Astrocyte (in vitro differentiated cells and primary cell): ENCODE measurements at regions not wholly inside any gene's neighbourhood (a gene's known extent, or its start where the extent isn't known, plus 50 kb on each side); places are given as distances from the start of the nearest gene placed in this dataset.

Experiments used
- DNase-seq: peaks from one replicate; pipeline ENCODE4 v3.0.0-alpha.2; 2010; ENCODE audit warnings: low read depth
- FAIRE-seq: peaks from 2 replicates; lab custom pipeline; 2011; peaks lifted over from hg19 to GRCh38; lab: Jason Lieb, UNC
- H2AFZ ChIP-seq: 2 replicates; pipeline ENCODE4 v1.6.0; 2012; ENCODE audit warnings: low read depth, low read length, inconsistent platforms
- H3K27ac ChIP-seq: 2 replicates; pipeline ENCODE4 v1.5.1; 2011; ENCODE audit warnings: low read depth, low read length, inconsistent platforms
- H3K27me3 ChIP-seq: 2 replicates; pipeline ENCODE4 v1.6.0; 2011; ENCODE audit warnings: low read length, inconsistent platforms; ENCODE audit not compliant: insufficient read depth
- H3K36me3 ChIP-seq: 2 replicates; pipeline ENCODE4 v1.5.1; 2011; ENCODE audit warnings: low read length, inconsistent platforms; ENCODE audit not compliant: insufficient read depth
- H3K4me1 ChIP-seq: 2 replicates; pipeline ENCODE4 v1.5.1; 2011; ENCODE audit warnings: low read length, inconsistent platforms; ENCODE audit not compliant: insufficient read depth
- H3K4me2 ChIP-seq: 2 replicates; pipeline ENCODE4 v1.6.0; 2012; ENCODE audit warnings: low read length, inconsistent platforms
- H3K4me3 ChIP-seq: 2 replicates; pipeline ENCODE4 v1.5.1; 2011; ENCODE audit warnings: low read depth, mild to moderate bottlenecking, low read length, inconsistent platforms; ENCODE audit not compliant: insufficient read depth
- H3K79me2 ChIP-seq: 2 replicates; pipeline ENCODE4 v1.6.0; 2012; ENCODE audit warnings: mild to moderate bottlenecking, low read length, inconsistent platforms; ENCODE audit not compliant: insufficient read depth
- H3K9ac ChIP-seq: 2 replicates; pipeline ENCODE4 v1.6.0; 2012; ENCODE audit warnings: mild to moderate bottlenecking, low read length, inconsistent platforms
- H3K9me3 ChIP-seq: 2 replicates; pipeline ENCODE4 v1.5.1; 2012; ENCODE audit warnings: low read depth, mild to moderate bottlenecking, low read length, inconsistent platforms; ENCODE audit not compliant: insufficient read depth
- H4K20me1 ChIP-seq: 2 replicates; pipeline ENCODE4 v1.6.0; 2012; ENCODE audit warnings: low read length, inconsistent platforms; ENCODE audit not compliant: insufficient read depth
- H3K27ac Mint-ChIP-seq: one replicate; pipeline ENCODE4 v1.8.0; 2021; ENCODE audit warnings: mild to moderate bottlenecking, mixed read lengths; ENCODE audit not compliant: unreplicated experiment
- H3K27me3 Mint-ChIP-seq: one replicate; pipeline ENCODE4 v1.8.0; 2021; ENCODE audit warnings: low read depth, mixed read lengths; ENCODE audit not compliant: unreplicated experiment
- H3K36me3 Mint-ChIP-seq: one replicate; pipeline ENCODE4 v1.8.0; 2021; ENCODE audit warnings: low read depth, mixed read lengths; ENCODE audit not compliant: unreplicated experiment
- H3K4me1 Mint-ChIP-seq: one replicate; pipeline ENCODE4 v1.8.0; 2021; ENCODE audit warnings: low read depth, mixed read lengths; ENCODE audit not compliant: unreplicated experiment
- H3K4me3 Mint-ChIP-seq: one replicate; pipeline ENCODE4 v1.8.0; 2021; ENCODE audit warnings: mild to moderate bottlenecking, moderate library complexity, mixed read lengths; ENCODE audit not compliant: unreplicated experiment
- H3K9me3 Mint-ChIP-seq: one replicate; pipeline ENCODE4 v1.8.0; 2021; ENCODE audit warnings: mild to moderate bottlenecking, mixed read lengths; ENCODE audit not compliant: unreplicated experiment
- CTCF ChIP-seq: IDR thresholded peaks from 2 replicates; pipeline ENCODE4 v1.5.1; 2011; ENCODE audit warnings: low read depth, mild to moderate bottlenecking, inconsistent platforms, low read length, moderate library complexity; ENCODE audit not compliant: insufficient read depth
- EZH2 ChIP-seq: IDR thresholded peaks from 2 replicates; pipeline ENCODE4 v1.6.1; 2012; ENCODE audit warnings: mild to moderate bottlenecking, low read length, inconsistent platforms; ENCODE audit not compliant: insufficient read depth

- Mint-ChIP-seq H3K27me3 (peaks cover 3% of the 10 kb centered on the region), H3K4me1 (peaks cover 16% of the 10 kb centered on the region), H3K9me3 (peaks cover 8% of the 10 kb centered on the region), H3K4me3 (no peak overlapping the region), H3K36me3 (peaks cover 2% of the 10 kb centered on the region), H3K27ac (no peak overlapping the region)
- Histone ChIP-seq H3K4me1 (peaks cover 20% of the 10 kb centered on the region), H3K9me3 (no peaks in the 10 kb centered on the region), H2AFZ (no peak overlapping the region), H4K20me1 (no peaks in the 10 kb centered on the region), H3K4me3 (no peak overlapping the region), H3K27ac (no peak overlapping the region), H3K79me2 (no peaks in the 10 kb centered on the region), H3K9ac (no peak overlapping the region), H3K36me3 (no peaks in the 10 kb centered on the region), H3K4me2 (no peak overlapping the region), H3K27me3 (no peaks in the 10 kb centered on the region)
- TF ChIP-seq EZH2 (no peak), CTCF (no peak)
- DNase-seq (no peak), FAIRE-seq (no peak)
Observed at GRCh38 chr7:106488465-106488864, 172.5 kb downstream of the CCDC71L start.

- H3K79me2 ChIP-seq: no peaks in the 10 kb centered on the region
- H3K4me2 ChIP-seq: no peak overlapping the region
- no peak overlapping the region for H3K9ac ChIP-seq
- H2AFZ ChIP-seq: no peak overlapping the region
- FAIRE-seq (no peak), DNase-seq (no peak)
- no peak overlapping the region for H3K27ac Mint-ChIP-seq
- H3K4me3 Mint-ChIP-seq: no peak overlapping the region
- peaks cover 16% of the 10 kb centered on the region for H3K4me1 Mint-ChIP-seq
- no peaks in the 10 kb centered on the region for H4K20me1 ChIP-seq
- H3K36me3 ChIP-seq: no peaks in the 10 kb centered on the region
- H3K27me3 ChIP-seq: no peaks in the 10 kb centered on the region
- peaks cover 8% of the 10 kb centered on the region for H3K9me3 Mint-ChIP-seq
- H3K36me3 Mint-ChIP-seq: peaks cover 2% of the 10 kb centered on the region
- H3K9me3 ChIP-seq: no peaks in the 10 kb centered on the region
- peaks cover 20% of the 10 kb centered on the region for H3K4me1 ChIP-seq
- peaks cover 3% of the 10 kb centered on the region for H3K27me3 Mint-ChIP-seq
- H3K27ac ChIP-seq: no peak overlapping the region
- no peak for TF ChIP-seq CTCF
- no peak for TF ChIP-seq EZH2
- no peak overlapping the region for H3K4me3 ChIP-seq
Observed at GRCh38 chr7:106487892-106488291, 173.1 kb downstream of the CCDC71L start.

- Histone ChIP-seq H3K4me1 (peaks cover 20% of the 10 kb centered on the region), H3K27me3 (no peaks in the 10 kb centered on the region), H3K9ac (peak overlapping the region; percentile 48), H2AFZ (no peak overlapping the region), H4K20me1 (no peaks in the 10 kb centered on the region), H3K27ac (peak overlapping the region; percentile 78), H3K4me3 (no peak overlapping the region), H3K79me2 (no peaks in the 10 kb centered on the region), H3K9me3 (no peaks in the 10 kb centered on the region), H3K4me2 (peak overlapping the region; percentile 57), H3K36me3 (no peaks in the 10 kb centered on the region)
- FAIRE-seq: no peak
- Mint-ChIP-seq H3K27ac (no peak overlapping the region), H3K27me3 (peaks cover 3% of the 10 kb centered on the region), H3K9me3 (peaks cover 8% of the 10 kb centered on the region), H3K4me1 (peaks cover 16% of the 10 kb centered on the region), H3K36me3 (peaks cover 2% of the 10 kb centered on the region), H3K4me3 (no peak overlapping the region)
- TF ChIP-seq CTCF (no peak), EZH2 (no peak)
- peak; percentile 97 for DNase-seq
Observed at GRCh38 chr7:106486331-106486730, 174.6 kb downstream of the CCDC71L start.
